Fibroblast of lung (primary cell): ENCODE measurements at regions not wholly inside any gene's neighbourhood (a gene's known extent, or its start where the extent isn't known, plus 50 kb on each side); places are given as distances from the start of the nearest gene placed in this dataset.

Experiments
- DNase-seq, 2 donors: peaks; one replicate each; pipeline versions ENCODE4 v3.0.0 to v3.0.0-alpha.2; 2010; ENCODE audit warnings: low read depth in 2 of 2
- H2AFZ ChIP-seq: 2 replicates; pipeline ENCODE4 v1.5.1; 2012; ENCODE audit warnings: low read length, control low read depth, inconsistent platforms
- H3K27ac ChIP-seq: 2 replicates; pipeline ENCODE4 v1.5.1; 2011; ENCODE audit warnings: low read length, control low read depth; ENCODE audit not compliant: insufficient read depth
- H3K27me3 ChIP-seq: 2 replicates; pipeline ENCODE4 v1.5.1; 2011; ENCODE audit warnings: mild to moderate bottlenecking, low read length; ENCODE audit not compliant: control insufficient read depth, insufficient read depth
- H3K36me3 ChIP-seq: 2 replicates; pipeline ENCODE4 v1.5.1; 2011; ENCODE audit warnings: low read length; ENCODE audit not compliant: control insufficient read depth, insufficient read depth
- H3K4me1 ChIP-seq: 2 replicates; pipeline ENCODE4 v1.5.1; 2011; ENCODE audit warnings: low read length; ENCODE audit not compliant: control insufficient read depth, insufficient read depth; ENCODE audit errors: extremely low read depth
- H3K4me2 ChIP-seq: 2 replicates; pipeline ENCODE4 v1.5.1; 2011; ENCODE audit warnings: low read length, control low read depth; ENCODE audit not compliant: insufficient read depth; ENCODE audit errors: extremely low read depth
- H3K4me3 ChIP-seq, 4 experiments: fragments of 200-600 bp in 1 of 4; sonication (generic) in 1 of 4; replicated peaks in 1 of 4; 2 replicates each; pipeline ENCODE4 v1.5.1; 2011 to 2016; ENCODE audit warnings: low read length in 4 of 4, low read depth in 3 of 4, mild to moderate bottlenecking in 3 of 4, control low read depth in 2 of 4, inconsistent platforms in 1 of 4, mixed read lengths in 1 of 4; ENCODE audit not compliant: insufficient read depth in 1 of 4; ENCODE audit errors: control extremely low read depth in 1 of 4
- H3K79me2 ChIP-seq: 2 replicates; pipeline ENCODE4 v1.5.1; 2012; ENCODE audit warnings: mild to moderate bottlenecking, low read length, inconsistent platforms; ENCODE audit not compliant: control insufficient read depth, insufficient read depth
- H3K9ac ChIP-seq: 2 replicates; pipeline ENCODE4 v1.5.1; 2011; ENCODE audit warnings: mild to moderate bottlenecking, low read length, control low read depth; ENCODE audit not compliant: insufficient read depth
- H3K9me3 ChIP-seq: 2 replicates; pipeline ENCODE4 v1.5.1; 2012; ENCODE audit warnings: low read depth, low read length; ENCODE audit not compliant: control insufficient read depth, insufficient read depth
- H4K20me1 ChIP-seq: 2 replicates; pipeline ENCODE4 v1.5.1; 2011; ENCODE audit warnings: low read length; ENCODE audit not compliant: control insufficient read depth, insufficient read depth; ENCODE audit errors: extremely low read depth
- EZH2 ChIP-seq: IDR thresholded peaks from 2 replicates; pipeline ENCODE4 v1.5.1; 2012; ENCODE audit warnings: low read length, control low read depth, mild to moderate bottlenecking; ENCODE audit errors: missing control alignments
- TF ChIP-seq, protein P1 (sequence below), 2 donors: IDR thresholded peaks in 1 of 2; conservative IDR thresholded peaks in 1 of 2; 1 replicate in 1 of 2; 2 replicates in 1 of 2; pipeline ENCODE4 v1.5.1; 2011 to 2012; ENCODE audit warnings: low read length in 2 of 2, control low read depth in 1 of 2, inconsistent platforms in 1 of 2, low read depth in 1 of 2, mild to moderate bottlenecking in 1 of 2

DNA sequence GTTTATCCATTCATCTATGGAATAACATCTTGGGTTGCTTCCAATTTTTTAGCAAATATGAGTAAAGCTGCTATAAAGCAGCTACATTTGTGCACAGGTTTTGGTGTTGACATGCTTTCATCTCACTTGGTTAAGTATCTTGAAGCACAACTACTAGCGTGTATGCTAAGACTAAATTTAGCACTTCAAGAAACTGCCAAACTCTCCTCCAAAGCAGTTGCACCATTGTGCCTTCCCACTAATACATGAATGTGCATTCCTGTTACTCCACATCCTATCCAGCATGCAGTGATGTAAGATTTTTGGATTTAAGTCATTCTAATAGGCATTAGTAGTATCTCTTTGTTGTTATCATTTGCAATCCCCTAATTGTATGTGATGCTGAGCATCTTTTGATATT, 230.7 kb downstream of the KCNA4 start:
- Histone ChIP-seq H3K27me3 (no peaks in the 10 kb centered on the region), H3K79me2 (no peaks in the 10 kb centered on the region), H4K20me1 (no peaks in the 10 kb centered on the region), H3K36me3 (no peaks in the 10 kb centered on the region), H3K4me1 (no peaks in the 10 kb centered on the region), H3K9ac (no peak overlapping the region), H3K9me3 (no peaks in the 10 kb centered on the region), H3K27ac (no peak overlapping the region), H3K4me2 (no peak overlapping the region), H2AFZ (no peak overlapping the region), H3K4me3 (no peak overlapping the region)
- no peak for TF ChIP-seq EZH2
- TF ChIP-seq, protein P1, sequence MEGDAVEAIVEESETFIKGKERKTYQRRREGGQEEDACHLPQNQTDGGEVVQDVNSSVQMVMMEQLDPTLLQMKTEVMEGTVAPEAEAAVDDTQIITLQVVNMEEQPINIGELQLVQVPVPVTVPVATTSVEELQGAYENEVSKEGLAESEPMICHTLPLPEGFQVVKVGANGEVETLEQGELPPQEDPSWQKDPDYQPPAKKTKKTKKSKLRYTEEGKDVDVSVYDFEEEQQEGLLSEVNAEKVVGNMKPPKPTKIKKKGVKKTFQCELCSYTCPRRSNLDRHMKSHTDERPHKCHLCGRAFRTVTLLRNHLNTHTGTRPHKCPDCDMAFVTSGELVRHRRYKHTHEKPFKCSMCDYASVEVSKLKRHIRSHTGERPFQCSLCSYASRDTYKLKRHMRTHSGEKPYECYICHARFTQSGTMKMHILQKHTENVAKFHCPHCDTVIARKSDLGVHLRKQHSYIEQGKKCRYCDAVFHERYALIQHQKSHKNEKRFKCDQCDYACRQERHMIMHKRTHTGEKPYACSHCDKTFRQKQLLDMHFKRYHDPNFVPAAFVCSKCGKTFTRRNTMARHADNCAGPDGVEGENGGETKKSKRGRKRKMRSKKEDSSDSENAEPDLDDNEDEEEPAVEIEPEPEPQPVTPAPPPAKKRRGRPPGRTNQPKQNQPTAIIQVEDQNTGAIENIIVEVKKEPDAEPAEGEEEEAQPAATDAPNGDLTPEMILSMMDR (conservative IDR thresholded peaks at IDR 0.05 in 1 of 2, IDR thresholded peaks at IDR 0.05 in 1 of 2; ENCODE audit: low read depth in 1 of 2, low read length in 2 of 2), result no peak
- DNase-seq, result no peak

DNA sequence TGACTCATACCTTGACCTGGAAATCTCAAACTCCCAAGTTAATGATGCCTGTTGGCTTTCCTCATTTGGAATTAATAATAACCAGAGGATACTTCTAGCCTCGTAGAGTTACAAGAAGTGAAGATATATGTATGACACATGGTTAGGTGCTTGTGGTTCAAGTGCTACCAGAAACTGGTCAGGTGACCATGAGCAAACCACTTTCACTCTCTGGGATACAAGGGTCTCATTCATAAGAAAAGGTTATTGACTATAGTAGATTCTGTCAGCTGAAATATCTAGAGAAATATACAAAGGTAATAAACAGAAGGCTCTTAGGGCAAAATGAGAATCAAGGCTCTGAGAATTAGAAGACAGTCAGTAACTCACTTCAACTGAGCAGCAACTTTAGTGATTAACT, 233.3 kb downstream of the KCNA4 start:
- no peaks in the 10 kb centered on the region for H4K20me1 ChIP-seq
- no peak overlapping the region for H3K9ac ChIP-seq
- no peaks in the 10 kb centered on the region for H3K36me3 ChIP-seq
- no peaks in the 10 kb centered on the region for H3K27me3 ChIP-seq
- no peak for TF ChIP-seq EZH2
- TF ChIP-seq, protein P1 (conservative IDR thresholded peaks at IDR 0.05 in 1 of 2, IDR thresholded peaks at IDR 0.05 in 1 of 2; ENCODE audit: low read depth in 1 of 2, low read length in 2 of 2), result no peak
- H3K79me2 ChIP-seq, result no peaks in the 10 kb centered on the region
- DNase-seq, result no peak
- no peak overlapping the region for H3K4me2 ChIP-seq
- H3K4me3 ChIP-seq, result no peak overlapping the region
- no peaks in the 10 kb centered on the region for H3K9me3 ChIP-seq
- no peak overlapping the region for H3K27ac ChIP-seq
- H2AFZ ChIP-seq, result no peak overlapping the region
- H3K4me1 ChIP-seq, result no peaks in the 10 kb centered on the region

DNA sequence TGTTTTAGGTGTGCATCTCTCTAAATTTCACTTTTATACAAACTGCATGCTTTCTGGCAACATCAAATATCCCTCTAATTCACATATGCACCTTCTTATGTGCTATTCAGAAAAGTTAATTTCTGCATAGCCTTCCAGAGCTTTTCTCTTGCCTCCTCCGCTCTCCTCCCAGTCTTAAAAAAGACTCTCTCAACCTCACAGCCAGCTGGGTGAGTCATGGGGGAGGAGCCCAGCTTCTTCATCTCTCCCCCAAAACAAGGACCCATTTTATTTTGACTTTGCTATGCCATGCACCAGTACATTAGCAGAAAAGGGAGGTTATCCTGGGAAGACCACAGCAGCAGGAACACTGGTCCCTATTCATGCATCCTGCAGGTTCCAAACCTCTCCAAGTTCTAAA, 234.4 kb downstream of the KCNA4 start:
- no peaks in the 10 kb centered on the region for H3K4me1 ChIP-seq
- no peak for TF ChIP-seq EZH2
- TF ChIP-seq, protein P1 (conservative IDR thresholded peaks at IDR 0.05 in 1 of 2, IDR thresholded peaks at IDR 0.05 in 1 of 2; ENCODE audit: low read depth in 1 of 2, low read length in 2 of 2), result no peak
- no peaks in the 10 kb centered on the region for H3K9me3 ChIP-seq
- H3K79me2 ChIP-seq, result no peaks in the 10 kb centered on the region
- no peaks in the 10 kb centered on the region for H4K20me1 ChIP-seq
- no peak for DNase-seq
- no peak overlapping the region for H3K4me2 ChIP-seq
- no peaks in the 10 kb centered on the region for H3K36me3 ChIP-seq
- H3K9ac ChIP-seq, result no peak overlapping the region
- H2AFZ ChIP-seq, result no peak overlapping the region
- no peak overlapping the region for H3K4me3 ChIP-seq
- no peak overlapping the region for H3K27ac ChIP-seq
- no peaks in the 10 kb centered on the region for H3K27me3 ChIP-seq
